GM12874 (cell line): ENCODE measurements at regions not wholly inside any gene's neighbourhood (a gene's known extent, or its start where the extent isn't known, plus 50 kb on each side); places are given as distances from the start of the nearest gene placed in this dataset.

Experiments
- CTCF ChIP-seq: IDR thresholded peaks from 2 replicates; pipeline ENCODE4 v1.5.1; 2011; ENCODE audit warnings: low read depth, mild to moderate bottlenecking, control low read depth, low read length, moderate library complexity; ENCODE audit not compliant: insufficient read depth

GRCh38 chr10:131810036-131810804, 90.6 kb upstream of the PPP2R2D start:
- no peak for TF ChIP-seq CTCF

GRCh38 chr10:131810805-131811629, 89.8 kb upstream of the PPP2R2D start:
- TF ChIP-seq CTCF: no peak

GRCh38 chr10:131811630-131812403, 89.0 kb upstream of the PPP2R2D start:
- TF ChIP-seq CTCF: no peak

- no peak for TF ChIP-seq CTCF
Measured at GRCh38 chr10:131812736-131813604, 87.8 kb upstream of the PPP2R2D start.

GRCh38 chr10:131814567-131815265, 86.1 kb upstream of the PPP2R2D start:
- no peak for TF ChIP-seq CTCF

- TF ChIP-seq CTCF: no peak
Measured at GRCh38 chr10:131815266-131816156, 85.3 kb upstream of the PPP2R2D start.
